Superior temporal gyrus (tissue), 1 donor: ENCODE measurements at regions not wholly inside any gene's neighbourhood (a gene's known extent, or its start where the extent isn't known, plus 50 kb on each side); places are given as distances from the start of the nearest gene placed in this dataset.

Experiments
- DNase-seq: peaks from one replicate; pipeline ENCODE4 v3.0.0-alpha.2; 2016; ENCODE audit errors: extremely low spot score

DNA sequence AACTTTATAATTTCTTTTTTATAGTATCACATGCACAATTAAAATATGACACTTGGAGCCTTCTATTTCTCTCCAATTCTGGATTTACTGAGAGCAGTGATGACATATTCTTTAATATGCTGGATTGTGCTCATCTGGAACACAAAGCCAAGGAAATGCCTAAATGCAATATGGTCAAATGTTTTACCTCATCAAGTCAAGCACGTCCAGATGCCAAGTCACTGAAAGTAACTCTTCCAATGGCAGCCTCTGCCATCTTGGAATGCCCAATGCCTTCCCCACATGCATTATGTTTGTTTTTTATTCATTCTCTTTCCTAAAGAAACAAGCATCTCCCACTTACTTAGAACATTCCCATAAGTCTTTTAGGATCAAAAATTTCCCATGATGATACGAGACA is 189.8 kb downstream of the TMX3 start:
- DNase-seq, result no peak

DNA sequence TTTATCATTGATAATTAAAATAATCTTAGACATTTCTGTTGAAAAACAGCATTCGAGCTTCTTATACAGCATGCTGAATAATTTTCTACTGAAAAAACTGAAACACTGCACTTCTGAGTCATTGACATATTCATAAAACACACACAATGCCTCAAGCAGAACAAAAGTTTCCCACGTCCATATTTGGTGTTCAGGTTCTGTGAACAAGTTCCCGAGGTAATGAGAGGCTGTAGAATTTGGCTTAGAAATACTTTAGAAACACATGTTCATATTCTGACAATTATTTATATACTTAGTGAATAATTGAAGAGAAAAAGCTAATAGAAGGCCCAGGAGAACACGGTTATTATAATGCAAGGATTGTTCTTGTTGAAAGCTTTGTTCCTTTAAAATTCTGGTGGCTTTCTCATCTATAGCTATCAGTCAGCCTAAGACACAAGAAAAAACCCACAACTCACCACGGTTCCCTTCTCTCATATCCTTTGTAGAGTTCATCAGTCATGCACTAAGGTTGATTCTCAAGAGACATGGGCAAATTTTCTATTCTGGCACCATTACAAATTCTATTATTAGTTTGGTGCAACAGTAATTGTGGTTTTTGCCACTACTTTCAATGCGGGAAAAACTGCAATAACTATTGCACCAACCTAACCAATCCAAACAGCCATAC is 194.4 kb downstream of the TMX3 start:
- DNase-seq, result no peak

DNA sequence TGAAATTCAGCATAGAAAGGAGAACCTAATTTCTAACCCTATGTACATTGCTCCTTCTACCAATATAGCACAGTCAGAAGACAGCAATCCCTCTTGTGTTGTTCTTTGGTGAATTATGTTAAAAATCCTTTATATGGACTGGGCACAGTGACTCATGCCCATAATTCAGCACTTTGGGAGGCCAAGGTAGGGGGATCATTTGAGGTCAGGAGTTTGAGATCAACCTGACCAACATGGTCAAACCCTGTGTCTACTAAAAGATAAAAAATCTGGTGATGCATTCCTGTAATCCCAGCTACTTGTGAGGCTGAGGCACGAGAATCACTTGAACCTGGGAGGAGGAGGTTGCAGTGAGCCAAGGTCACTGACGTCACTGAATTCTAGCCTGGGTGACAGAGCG is 195.6 kb downstream of the TMX3 start:
- no peak for DNase-seq

DNA sequence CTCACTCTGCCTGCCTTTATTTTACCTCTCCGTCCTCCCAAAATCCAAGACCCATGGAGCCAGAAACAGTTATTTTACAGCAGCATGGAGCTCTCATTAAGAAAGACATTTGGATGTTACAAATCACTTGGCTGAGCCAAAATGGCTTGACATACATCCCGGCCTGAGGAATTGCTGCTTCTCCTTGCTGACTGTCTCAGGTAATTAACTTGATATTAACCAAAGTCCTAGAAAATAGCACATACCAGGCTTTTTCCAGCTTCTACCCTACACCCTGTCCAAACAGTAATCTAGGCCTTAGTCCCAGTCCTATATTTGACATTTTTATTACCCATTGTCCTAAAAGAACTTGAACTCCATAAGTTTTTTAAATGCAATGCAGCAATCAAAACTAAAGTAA is 205.0 kb downstream of the TMX3 start:
- no peak for DNase-seq

DNA sequence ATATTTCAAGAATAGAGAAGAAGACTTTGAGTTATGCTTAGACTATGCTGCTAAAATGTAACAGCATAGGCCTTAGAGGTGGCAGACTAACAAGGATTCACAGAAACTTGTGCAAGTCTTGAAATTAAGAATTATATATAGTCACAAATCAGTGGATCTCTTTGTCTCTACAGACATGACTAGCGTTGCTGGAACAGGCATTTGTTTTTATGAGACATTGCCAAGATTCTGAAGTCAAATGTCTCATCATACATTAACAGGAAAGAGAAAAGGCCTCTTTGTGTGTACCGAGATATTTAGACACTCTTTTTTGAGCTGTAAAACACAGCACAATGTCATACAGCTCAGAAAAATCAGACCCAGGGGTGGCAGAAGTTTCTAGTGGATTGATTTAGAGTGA is 207.1 kb downstream of the TMX3 start:
- no peak for DNase-seq

DNA sequence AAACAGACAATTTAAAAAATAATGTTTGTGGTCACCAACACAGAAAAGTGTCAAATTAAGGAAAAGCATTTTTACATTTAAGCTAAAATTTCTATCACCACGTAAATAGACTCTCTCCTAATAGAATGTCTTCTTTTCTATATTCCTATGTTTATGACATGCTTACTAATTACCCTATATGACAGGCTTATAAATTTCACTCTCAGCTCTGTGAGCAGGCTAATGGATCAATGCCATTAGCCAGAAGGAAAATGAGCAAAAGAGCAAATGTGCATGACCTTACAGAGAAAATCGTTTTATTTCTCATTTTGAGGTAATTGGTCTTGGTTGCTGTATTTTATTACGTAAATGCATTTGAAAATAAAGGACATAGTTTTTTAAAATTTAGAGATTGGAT is 209.7 kb downstream of the TMX3 start:
- no peak for DNase-seq

DNA sequence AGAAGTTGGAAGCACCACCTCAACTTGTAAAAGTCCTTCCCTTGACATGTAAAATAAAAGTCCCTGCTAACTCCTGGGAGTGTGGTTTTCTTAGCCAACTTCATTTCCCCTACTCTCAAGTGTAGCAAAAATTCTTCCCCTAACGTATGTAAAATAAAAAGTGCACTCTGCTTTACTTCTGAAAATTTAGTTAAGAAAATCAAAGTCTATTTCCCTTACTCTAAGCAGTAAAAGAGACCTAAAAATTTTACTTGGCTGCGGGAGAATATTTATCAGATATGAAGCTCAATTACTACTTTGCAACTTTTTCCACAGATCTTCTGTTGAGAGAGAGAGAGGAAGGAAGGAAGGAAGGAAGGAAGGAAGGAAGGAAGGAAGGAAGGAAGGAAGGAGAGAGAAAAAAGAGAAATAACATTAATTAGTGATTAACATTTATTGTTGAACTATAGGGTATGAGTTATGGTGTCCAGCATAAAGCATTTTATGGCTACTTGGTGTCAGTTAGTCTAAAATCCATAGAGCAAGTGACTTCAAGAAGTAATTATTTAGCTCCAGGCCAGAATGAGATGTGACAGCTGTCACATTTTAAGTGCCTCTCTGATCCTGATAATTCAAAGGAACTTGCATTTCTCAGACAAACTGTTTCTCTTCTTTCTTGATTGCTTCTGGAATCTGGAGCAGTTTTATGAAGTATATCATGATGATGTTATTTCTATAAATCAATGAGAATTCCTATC is 210.3 kb downstream of the TMX3 start:
- no peak for DNase-seq

DNA sequence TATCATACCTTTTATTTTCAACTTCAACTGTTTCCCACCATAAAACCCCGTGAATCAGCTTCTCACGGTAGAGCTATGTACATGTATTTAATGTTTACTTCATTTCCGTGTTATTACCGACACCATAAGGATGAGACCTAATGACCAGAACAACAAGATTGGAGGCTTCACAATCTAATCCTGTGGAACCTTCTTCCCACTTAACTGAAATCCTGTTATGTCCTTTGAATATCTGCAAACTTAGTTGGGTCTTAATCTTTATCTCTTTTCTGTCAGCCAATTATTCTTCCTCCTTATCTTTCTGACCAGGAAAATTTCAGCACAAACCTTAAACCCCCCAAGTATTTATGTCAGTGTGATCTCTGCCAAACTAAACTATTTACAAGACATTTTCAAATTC is 214.4 kb downstream of the TMX3 start:
- no peak for DNase-seq

DNA sequence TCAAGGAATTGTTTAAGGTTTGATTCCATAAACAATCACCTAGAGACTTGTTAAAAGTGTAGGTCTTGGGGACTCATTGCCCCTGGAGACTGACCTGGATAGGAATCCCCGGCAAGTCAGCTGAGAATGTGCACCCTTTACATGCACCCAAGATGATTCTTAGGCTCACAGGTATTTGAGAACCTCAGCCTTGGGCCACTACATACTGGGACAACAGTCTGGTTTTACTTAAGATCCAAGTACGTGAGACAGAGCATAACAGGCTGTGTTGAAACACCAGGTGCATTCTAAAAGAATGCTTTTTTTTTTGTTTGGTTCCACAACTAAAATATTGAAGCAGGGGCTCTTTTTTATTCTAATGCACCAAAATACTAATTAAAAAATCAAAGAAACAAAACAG is 215.8 kb downstream of the TMX3 start:
- DNase-seq, result no peak

DNA sequence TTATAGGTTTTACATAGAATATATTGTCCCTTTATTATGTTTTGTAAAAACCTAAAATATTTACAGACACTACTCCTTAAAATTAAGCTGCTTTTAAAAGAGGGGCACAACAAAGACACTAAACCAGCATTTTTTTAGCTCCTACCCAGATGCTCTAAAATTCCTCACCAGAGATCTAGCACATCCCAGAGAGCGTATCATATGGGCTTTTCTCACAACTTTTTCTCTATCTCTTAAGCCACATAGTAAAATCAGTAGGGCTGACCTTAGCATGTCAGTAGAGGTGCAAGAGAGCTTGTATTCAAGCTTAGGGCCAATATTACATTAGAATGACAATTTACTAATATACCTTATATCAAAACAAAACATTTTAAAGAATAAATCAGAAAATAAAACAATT is 216.3 kb downstream of the TMX3 start:
- DNase-seq, result no peak

DNA sequence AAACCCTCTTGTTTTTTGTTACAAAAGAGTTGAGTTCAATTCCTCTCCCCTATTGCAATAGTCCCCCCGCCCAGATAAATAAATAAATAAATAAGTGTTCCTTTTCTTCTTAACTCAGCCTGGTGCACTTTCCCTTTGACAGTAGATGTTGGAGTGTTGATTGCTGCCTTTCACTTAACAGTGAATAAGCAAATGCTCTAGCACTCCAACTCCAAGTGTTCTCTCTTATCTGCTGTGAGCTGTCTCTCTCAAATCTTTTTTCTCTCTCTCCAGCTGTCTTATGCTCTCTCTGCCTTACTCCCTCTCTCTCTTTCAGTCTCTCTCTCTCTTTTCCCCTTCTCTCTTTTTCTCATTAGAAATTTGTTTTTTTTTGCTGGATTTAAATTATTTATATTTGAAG is 216.7 kb downstream of the TMX3 start:
- DNase-seq, result no peak

DNA sequence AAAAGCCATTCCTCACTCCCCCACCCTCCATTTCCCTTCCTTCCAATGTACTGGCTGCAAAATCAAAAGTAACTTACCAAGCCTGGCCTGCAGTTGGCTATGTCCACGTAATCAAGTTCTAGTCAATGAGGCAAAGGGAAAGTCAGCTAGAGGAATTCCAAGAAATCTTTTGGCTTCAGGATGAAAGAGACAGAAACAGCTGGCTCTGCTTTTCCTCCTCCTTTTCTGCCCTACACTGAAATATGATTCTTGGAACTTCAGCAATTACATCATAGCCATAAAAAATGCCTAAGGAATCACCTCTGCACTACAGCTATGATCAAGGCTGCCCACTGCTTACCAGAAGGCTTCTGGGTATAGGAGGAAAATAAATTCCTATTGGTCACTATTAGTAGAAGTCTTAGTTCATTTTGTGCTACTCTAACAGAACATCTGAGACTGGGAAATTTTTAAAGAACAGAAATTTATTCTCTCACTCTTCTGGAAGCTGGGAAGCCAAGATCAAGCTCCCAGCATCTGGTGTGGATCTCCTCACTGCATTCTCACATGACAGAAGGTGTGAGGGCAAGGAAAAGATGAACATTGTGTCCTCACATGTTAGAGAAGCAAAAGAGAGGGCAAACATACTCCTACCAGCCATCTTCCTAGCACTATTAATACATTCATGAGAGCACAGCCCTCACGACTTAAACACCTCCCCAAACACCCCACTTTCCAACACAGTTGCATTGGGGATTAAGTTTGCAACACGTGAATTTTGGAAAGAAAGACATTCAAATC is 219.9 kb downstream of the TMX3 start:
- DNase-seq, result peak; percentile 32

DNA sequence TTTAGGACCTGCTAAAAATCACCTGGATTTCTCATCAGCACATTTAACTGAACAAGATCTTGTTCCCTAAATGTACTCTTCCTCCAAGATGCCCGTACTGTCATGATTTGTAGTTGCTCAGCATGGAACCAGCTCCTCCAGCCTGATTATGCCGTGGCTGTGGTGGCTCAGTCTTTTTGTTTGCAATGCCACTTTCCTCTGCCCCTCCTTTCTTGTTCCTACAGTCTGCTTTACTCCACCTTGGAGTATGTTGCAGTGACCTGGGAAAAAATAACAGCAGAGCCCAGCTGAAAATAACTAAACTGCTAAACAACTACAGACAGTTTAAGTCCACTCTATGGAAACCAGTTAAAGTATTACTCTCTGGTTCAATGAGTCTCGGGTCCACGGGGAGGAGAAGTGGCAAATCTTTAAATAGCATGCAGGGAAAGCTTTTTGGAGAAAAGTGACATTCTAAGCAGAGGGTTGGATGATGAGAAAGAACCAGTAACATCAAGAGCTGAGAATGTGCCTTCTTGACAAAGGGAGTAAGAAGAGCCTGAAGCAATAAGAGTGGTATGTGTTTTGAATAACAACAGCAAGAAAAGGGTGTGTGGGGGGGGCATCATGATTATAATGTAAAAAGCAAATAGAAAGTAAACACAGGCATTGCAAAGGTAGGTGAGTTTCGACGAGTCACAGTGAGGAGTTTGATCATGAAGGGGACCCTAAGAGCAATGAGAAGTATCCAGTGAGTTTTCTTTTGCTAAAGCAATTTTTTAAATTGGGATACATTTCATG is 225.7 kb downstream of the TMX3 start:
- no peak for DNase-seq

DNA sequence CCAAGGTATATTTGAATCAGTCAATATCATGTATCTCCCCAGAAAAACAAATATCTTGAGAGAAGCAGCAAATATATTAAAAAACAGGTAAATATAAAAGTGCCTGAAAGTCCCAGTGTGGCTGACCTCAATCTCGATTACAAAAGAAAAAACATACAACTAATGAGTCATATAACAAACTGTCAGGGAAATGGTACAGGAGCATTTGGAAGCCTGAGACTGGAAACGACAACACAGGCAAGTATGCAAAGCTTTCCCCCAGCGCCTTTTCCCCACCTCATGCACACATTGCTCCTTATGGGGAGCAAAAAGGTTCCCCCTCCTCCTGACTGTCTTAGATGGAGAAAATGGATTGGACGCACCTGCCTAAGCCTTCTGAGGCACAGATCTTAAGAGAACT is 230.7 kb downstream of the TMX3 start:
- no peak for DNase-seq

DNA sequence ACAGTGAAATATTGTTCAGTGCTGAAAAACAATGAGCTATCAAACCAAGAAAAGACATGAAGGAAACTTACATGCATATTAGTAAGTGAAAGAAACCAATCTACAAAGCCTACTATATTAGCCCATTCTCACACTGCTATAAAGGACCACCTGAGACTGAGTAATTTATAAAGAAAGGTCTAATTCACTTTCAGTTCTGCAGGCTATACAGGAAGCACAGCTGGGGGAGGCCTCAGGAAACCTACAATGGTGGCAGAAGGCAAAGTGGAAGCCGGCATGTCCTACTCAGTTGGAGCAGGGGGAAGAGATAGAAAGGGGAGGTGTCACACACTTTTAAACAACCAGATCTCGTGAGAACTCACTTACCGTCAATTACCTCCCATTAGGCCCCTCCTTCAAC is 232.1 kb downstream of the TMX3 start:
- DNase-seq, result no peak

DNA sequence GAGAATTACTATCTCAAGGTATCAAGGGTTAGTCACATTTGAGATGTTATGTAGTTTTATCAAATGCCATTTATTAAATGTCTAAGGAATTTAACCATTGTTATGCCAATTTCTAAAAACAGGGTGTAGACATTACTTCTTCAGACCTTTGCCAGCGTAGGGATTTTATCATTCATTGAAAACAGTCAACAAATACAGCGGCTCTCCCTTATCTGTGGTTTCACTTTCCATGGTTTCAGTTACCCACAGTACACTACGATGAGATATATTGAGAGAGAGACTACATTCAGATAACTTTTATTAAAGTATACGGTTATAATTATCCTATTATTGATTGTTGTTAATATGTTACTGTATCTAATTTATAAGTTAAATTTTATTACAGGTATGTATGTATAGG is 234.7 kb downstream of the TMX3 start:
- no peak for DNase-seq

DNA sequence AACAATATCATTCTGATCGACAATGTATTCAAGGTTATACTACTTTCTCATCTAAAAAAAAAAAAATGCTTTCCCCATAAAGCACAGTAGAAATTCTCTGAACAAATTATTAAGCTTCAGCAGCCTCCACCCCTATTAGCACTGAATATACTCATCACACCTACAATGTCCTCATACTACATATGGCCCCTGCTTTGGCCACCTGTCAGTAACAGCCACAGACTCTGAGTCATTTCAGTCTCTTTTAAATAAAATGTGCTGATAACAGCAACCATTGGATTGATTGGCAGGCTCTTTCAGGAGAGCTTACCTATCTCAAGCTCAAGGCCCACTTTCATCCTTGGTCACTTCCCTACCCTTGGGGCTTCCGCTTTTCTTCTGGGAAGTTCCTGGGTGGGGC is 236.7 kb downstream of the TMX3 start:
- no peak for DNase-seq

DNA sequence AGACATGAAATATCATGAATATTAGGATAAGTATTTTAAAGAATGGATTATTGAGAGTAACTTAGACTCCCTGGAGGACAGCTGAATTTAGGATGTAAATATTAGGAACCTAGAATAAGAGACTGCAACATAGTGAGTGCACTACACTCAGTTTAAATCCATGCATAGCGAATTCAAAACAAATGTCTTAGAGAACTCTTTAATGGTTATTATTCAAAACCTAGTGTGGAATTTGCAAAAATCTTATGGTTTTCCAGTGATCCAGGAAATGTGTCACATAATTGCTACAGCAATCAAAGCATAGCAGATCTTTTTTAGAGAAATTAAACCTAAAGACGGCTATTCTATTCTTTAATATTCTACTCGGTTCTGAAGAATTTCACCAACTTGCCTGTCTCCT is 239.0 kb downstream of the TMX3 start:
- no peak for DNase-seq

DNA sequence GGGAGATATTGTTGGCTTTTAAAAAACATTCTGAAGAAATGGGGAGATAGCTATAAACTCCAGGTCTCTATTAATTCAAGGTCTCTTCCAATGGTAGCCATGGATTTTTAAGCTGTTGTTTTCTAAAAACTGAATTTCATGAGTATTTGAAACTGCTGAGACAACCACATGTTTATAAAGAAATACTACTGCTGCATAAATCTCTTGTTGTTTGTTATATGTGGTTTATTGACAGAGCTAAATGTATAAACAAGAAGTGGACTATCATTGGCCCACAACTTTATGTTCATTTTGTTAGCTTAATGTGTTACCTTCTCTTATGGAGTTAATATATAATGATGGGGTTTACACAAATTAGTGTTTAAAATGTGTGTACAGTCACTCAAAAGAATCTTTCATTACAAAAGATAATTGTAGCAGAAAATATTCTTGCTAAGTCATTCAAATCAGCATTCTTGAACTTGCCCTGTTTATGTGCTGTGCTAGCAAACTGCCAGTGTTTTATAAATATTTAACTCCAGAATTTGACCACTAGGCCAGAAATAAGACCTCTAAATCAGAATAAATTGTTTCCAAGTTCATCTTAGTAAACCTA is 242.1 kb downstream of the TMX3 start:
- DNase-seq, result no peak

DNA sequence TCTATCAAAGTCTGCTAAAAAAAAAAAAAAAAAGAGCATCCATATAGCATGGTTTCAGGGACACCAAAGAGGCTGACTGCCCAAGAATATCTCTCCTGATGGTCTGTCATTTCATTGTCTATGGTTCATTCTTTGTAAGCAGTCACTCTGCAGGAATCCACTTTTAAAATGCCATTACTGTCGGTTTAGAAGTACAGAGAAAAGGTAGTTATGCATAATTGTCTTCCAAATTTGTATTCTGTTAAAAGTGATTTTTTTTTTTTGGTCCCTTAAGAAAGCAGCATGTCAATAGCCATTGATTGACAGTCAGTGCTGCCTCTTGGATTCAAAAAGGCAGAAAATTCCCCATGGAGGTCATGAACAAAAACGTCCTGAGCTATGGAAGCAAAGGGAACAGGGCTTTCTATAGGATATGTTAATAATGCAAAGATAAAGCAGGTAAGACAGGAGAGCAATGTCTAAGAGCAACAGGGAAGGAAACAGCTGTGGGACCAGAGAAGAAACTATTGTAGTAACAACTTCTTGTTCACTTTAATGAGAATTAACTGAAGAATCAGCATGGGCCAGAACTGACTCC is 245.8 kb downstream of the TMX3 start:
- no peak for DNase-seq

DNA sequence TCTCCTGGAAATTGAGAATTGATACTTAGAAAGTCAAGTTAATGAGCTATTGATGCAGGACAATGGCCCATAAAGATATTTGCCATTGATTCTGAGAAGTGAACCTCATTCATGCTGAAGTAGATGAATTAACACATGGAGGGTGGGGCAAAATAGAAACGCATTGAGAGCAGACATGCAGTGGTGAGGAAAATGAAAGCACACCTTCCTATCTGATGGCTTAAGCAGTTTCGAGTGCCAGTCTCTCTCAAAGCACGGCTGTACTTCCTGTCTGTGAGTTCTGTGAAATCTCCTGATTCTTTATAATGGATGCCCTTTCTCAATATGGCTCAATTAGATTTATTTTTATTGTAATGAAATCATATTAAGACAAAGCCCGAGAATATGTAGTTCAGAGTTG is 247.0 kb downstream of the TMX3 start:
- DNase-seq, result no peak

DNA sequence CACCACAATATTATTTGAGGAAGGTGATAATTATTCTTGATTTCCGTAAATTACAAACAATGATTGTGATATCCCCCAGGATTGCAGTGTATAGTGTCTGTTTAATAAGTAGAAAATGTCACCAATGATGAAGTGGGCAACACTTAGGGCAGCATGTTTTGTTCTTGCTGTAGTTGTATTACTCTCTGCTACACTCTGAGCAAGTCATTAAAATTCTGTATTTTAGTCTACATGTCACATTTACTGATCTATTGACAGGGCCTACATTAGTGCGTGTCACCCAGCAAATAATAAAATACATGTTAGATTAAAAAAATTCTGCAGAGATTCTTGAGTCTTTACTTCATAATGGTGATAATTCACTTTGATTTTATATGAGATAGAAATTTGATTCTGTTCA is 247.6 kb downstream of the TMX3 start:
- DNase-seq, result no peak
